ENCODE measurements at regions not wholly inside any gene's neighbourhood (a gene's known extent, or its start where the extent isn't known, plus 50 kb on each side); places are given as distances from the start of the nearest gene placed in this dataset.
"Not testable (repeated sequence)": the region's sequence is repeated elsewhere in the genome, so short reads cannot be mapped to it uniquely, and the experiment has no call there.

- no peak for DNase-seq
Observed at GRCh38 chr16:62794724-62795123, 758.5 kb upstream of the CDH8 start.

- not testable (repeated sequence) for DNase-seq
Observed at GRCh38 chr16:62780081-62780480, 743.8 kb upstream of the CDH8 start.

- DNase-seq, result no peak
Observed at GRCh38 chr16:62764572-62764971, 728.3 kb upstream of the CDH8 start.

- DNase-seq, result no peak
Observed at GRCh38 chr16:62760398-62760797, 724.2 kb upstream of the CDH8 start.

GRCh38 chr16:62755938-62756337, 719.7 kb upstream of the CDH8 start:
- DNase-seq, result no peak

GRCh38 chr16:62752854-62753253, 716.6 kb upstream of the CDH8 start:
- no peak for DNase-seq

- no peak for DNase-seq
Observed at GRCh38 chr16:62751218-62751617, 715.0 kb upstream of the CDH8 start.

GRCh38 chr16:62741692-62742091, 705.5 kb upstream of the CDH8 start:
- no peak for DNase-seq

- DNase-seq, result no peak
Observed at GRCh38 chr16:62738666-62739460, 702.6 kb upstream of the CDH8 start.

- DNase-seq, result peak; percentile 1
Observed at GRCh38 chr16:62732092-62732491, 695.9 kb upstream of the CDH8 start.

GRCh38 chr16:62724670-62725269, 688.5 kb upstream of the CDH8 start:
- DNase-seq, result peak; percentile 48

GRCh38 chr16:62720651-62721050, 684.4 kb upstream of the CDH8 start:
- DNase-seq, result no peak

- DNase-seq, result no peak
Observed at GRCh38 chr16:62717026-62717425, 680.8 kb upstream of the CDH8 start.

- no peak for DNase-seq
Observed at GRCh38 chr16:62715701-62716100, 679.5 kb upstream of the CDH8 start.

- DNase-seq, result no peak
Observed at GRCh38 chr16:62712566-62712965, 676.3 kb upstream of the CDH8 start.

- peak; percentile 12 for DNase-seq
Observed at GRCh38 chr16:62711797-62712196, 675.6 kb upstream of the CDH8 start.

GRCh38 chr16:62709794-62710193, 673.6 kb upstream of the CDH8 start:
- DNase-seq, result no peak

- DNase-seq, result no peak
Observed at GRCh38 chr16:62701426-62701825, 665.2 kb upstream of the CDH8 start.

- no peak for DNase-seq
Observed at GRCh38 chr16:62700426-62701294, 664.4 kb upstream of the CDH8 start.

GRCh38 chr16:62692685-62693084, 656.4 kb upstream of the CDH8 start:
- DNase-seq, result no peak

- no peak for DNase-seq
Observed at GRCh38 chr16:62681819-62682218, 645.6 kb upstream of the CDH8 start.

- no peak for DNase-seq
Observed at GRCh38 chr16:62678796-62679195, 642.6 kb upstream of the CDH8 start.

- DNase-seq, result no peak
Observed at GRCh38 chr16:62676306-62676705, 640.1 kb upstream of the CDH8 start.

GRCh38 chr16:62665269-62665668, 629.0 kb upstream of the CDH8 start:
- no peak for DNase-seq

All from DMS53 (cell line).